Hypothalamus (tissue), 51 donors: ENCODE measurements at regions not wholly inside any gene's neighbourhood (a gene's known extent, or its start where the extent isn't known, plus 50 kb on each side); places are given as distances from the start of the nearest gene placed in this dataset.
"Not testable (repeated sequence)": the region's sequence is repeated elsewhere in the genome, so short reads cannot be mapped to it uniquely, and the experiment has no call there.

Source experiments
- DNase-seq, 51 donors: peaks; one replicate each; lab custom pipeline; 2025; lab: John Stamatoyannopoulos, UW

- DNase-seq: no peak
Observed at GRCh38 chr3:176655404-176656094, 541.7 kb downstream of the TBL1XR1 start.

DNA sequence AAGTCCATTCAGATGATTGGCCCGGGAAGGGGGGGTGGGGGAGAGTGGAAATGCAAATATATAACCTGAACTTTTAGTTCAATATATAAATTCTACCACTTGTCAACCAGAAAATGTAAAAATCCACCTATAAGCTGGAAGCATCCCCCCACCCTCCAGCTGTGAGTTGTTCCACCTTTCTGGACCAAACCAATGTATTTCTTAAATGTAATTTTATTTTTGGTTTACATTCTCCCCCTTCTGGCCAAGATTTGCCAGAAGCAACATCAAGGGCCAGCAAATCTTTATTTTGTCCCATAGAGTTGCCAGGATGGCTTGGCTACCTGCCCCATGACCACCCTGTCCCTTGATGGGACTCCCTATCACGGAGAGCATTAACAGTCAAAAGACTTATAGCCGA lies 545.7 kb downstream of the TBL1XR1 start:
- no peak for DNase-seq

GRCh38 chr3:176650478-176650877 lies 546.8 kb downstream of the TBL1XR1 start:
- DNase-seq: no peak

DNA sequence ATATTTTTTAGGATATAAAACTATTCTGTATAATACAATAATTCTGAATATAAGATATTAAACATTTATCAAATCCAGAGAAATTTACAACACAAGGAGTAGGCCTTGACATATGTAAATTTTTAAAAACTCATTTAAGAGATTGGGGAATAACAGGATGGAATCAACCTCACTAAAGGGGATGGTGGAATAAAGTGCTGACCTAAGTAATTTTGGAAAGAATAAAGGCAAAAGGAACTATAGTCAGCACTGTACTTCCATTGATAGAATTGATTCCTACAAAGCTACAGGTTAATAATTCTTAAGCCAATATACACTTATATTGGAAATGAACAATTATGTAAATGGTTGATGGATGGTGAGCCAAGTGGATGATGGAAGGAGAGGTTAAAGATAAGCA lies 549.3 kb downstream of the TBL1XR1 start:
- DNase-seq: no peak

GRCh38 chr3:176633511-176633910 lies 563.8 kb downstream of the TBL1XR1 start:
- peak in 2 of 51 donors; percentile 1 for DNase-seq

- DNase-seq: no peak
Observed at GRCh38 chr3:176632925-176633324, 564.4 kb downstream of the TBL1XR1 start.

DNA sequence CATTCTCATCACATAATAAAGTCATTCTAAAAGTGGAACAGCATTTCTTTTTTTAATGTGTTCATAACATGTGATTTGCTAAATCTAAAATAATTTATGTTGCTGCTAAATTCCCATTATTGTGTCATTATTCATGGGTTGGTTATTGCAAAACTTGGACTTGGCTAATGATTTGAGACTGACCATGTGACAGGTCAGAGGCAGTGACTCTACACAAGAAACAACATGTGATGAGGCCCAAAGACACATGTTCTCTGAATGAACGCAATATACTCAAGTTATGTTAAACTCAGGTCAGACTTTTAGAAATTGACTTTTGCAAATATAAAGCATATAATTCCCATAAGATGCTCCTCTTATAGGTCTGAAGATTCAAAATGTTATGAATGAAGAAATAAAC lies 566.1 kb downstream of the TBL1XR1 start:
- no peak for DNase-seq

GRCh38 chr3:176628101-176628639 lies 569.1 kb downstream of the TBL1XR1 start:
- no peak for DNase-seq

DNA sequence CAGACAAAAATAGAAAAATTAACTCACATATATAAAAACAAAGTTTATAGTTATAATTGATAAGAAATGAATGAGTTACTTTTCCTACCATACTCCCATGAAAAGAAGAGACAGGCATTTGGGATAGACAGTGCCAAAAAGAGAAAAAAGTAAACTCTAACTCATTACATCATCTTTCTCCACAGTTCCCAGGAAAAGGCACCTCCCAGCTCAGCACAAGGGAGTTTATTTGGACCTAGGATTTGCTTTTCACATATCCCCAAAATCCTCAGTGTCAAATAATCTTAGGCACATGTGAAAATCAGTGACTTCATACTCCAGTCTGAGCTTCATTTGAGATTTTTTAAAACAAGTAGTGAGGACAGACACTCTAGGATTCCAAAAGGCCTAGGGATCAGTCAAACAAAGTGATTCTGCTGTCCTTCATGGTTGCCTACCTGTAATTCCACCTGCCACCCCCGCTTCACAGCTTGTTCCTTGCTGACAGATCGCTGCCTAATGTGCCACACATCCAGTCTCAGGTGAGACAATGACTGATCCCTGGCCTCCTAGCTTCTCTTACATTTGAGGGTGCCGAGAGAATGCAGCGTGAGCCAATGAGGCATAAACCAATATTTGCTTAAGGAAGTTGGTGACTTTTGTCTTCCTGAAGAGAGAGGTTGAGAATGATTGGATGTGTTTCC lies 573.7 kb downstream of the TBL1XR1 start:
- no peak for DNase-seq

DNA sequence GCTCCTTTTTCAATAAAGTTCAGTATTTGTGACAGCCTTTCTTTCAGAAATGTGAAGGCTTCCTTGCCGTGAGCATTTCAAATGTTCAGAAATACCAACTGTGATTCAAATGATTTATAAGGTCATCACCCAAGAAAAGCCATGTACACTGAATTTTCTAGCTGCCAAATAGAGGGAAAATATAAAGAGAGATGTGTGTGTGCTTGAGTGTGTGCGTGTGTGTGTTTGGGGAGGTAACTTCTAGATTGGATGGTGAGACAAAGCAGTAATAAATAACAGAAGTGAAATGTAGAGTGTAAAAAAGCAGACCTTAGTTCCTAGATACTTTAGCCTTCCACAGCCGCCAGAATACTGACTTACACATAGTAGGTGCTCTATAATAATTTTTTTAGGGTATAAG lies 577.4 kb downstream of the TBL1XR1 start:
- no peak for DNase-seq

- DNase-seq: no peak
Observed at GRCh38 chr3:176615826-176616225, 581.5 kb downstream of the TBL1XR1 start.

DNA sequence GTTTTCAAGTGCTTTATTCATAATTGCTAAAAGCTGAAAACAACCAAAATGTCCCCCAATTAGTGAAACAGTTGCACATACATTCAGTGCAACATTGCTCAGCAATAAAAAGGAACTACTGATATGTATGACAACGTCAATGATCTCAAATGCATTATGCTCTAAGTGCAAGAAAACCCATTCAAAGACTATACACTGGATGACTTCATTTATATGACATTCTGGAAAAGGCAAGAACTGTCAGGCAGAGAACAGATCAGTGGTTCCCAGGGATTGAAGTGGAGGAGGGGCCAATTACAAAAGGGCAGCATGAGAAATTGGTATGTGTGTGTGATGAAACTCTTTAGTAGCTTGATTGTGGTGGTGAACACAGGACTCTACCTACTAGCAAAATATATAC lies 585.6 kb downstream of the TBL1XR1 start:
- DNase-seq: no peak

- DNase-seq: no peak
Observed at GRCh38 chr3:176609361-176609760, 587.9 kb downstream of the TBL1XR1 start.

GRCh38 chr3:176605553-176605952 lies 591.7 kb downstream of the TBL1XR1 start:
- not testable (repeated sequence) for DNase-seq

GRCh38 chr3:176595307-176595706 lies 602.0 kb downstream of the TBL1XR1 start:
- no peak for DNase-seq

- DNase-seq: no peak
Observed at GRCh38 chr3:176590722-176591121, 606.6 kb downstream of the TBL1XR1 start.

DNA sequence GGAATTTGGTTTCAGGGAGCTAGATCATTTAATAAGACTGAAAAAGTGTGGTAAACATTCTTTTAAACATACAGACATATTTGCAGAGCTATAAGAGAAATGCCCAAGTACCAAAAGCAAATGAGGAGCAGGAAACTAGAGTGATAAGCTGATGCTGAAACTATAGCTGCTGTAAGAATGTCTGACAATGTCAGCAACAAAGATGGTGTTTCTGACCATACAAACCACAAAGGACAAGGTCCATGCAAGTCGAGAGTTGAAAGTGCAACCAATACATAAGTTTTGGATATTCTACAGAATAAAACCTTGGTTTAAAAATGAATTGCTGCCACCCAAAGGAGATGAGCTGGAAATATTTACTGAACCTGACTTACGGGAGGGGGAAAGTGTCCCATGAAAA lies 610.2 kb downstream of the TBL1XR1 start:
- DNase-seq: no peak

GRCh38 chr3:176584413-176585176 lies 612.7 kb downstream of the TBL1XR1 start:
- no peak for DNase-seq

GRCh38 chr3:176583956-176584355 lies 613.3 kb downstream of the TBL1XR1 start:
- no peak for DNase-seq

- DNase-seq: no peak
Observed at GRCh38 chr3:176581589-176581988, 615.7 kb downstream of the TBL1XR1 start.

DNA sequence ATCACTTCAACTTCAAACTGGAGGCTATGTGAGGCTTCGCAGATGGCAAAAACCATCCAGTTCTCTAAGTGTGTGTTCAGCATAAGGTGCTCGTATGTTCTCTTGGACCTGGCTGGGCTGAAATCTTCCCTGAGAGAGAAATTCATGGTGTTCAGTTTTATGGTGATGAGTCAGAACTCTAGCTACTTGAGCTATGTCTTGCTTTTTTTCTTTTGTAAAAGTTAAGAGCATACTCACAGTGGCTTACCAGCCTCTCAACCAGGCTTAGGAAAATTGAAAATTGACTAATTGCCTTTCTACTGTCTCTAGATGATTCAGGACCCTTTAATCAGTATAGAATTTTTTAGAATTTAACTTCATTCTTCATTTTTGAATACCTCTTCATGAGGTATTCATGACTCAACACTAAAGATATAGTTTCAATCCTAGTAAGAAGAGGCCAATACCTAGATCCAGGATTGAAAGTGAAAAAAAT lies 617.5 kb downstream of the TBL1XR1 start:
- DNase-seq: no peak
